Mammary epithelial cell (primary cell): ENCODE measurements at regions not wholly inside any gene's neighbourhood (a gene's known extent, or its start where the extent isn't known, plus 50 kb on each side); places are given as distances from the start of the nearest gene placed in this dataset.

Experiments used
- CTCF ChIP-seq, 2 donors: IDR thresholded peaks in 1 of 2; conservative IDR thresholded peaks in 1 of 2; 2 replicates each; pipeline ENCODE4 v1.5.1; 2011 to 2012; ENCODE audit warnings: inconsistent platforms in 2 of 2, low read length in 2 of 2, mild to moderate bottlenecking in 2 of 2, control low read depth in 1 of 2, low read depth in 1 of 2; ENCODE audit not compliant: insufficient read depth in 1 of 2; ENCODE audit errors: extremely low read depth in 1 of 2
- EZH2 ChIP-seq: IDR thresholded peaks from 2 replicates; pipeline ENCODE4 v1.6.1; 2012; ENCODE audit warnings: low read length, inconsistent platforms, borderline replicate concordance

- TF ChIP-seq CTCF (conservative IDR thresholded peaks at IDR 0.05 in 1 of 2, IDR thresholded peaks at IDR 0.05 in 1 of 2; ENCODE audit: extremely low read depth in 1 of 2, insufficient read depth in 1 of 2, low read depth in 1 of 2, low read length in 2 of 2) (no peak), EZH2 (no peak)
These were observed 91.7 kb upstream of the ASB18 start for GRCh38 chr2:236355911-236356310.
